ENCODE measurements at regions not wholly inside any gene's neighbourhood (a gene's known extent, or its start where the extent isn't known, plus 50 kb on each side); places are given as distances from the start of the nearest gene placed in this dataset.

- TF ChIP-seq POLR2AphosphoS5 (IDR thresholded peaks at IDR 0.05; ENCODE audit: borderline replicate concordance, low read depth, low read length) (no peak), EZH2 (IDR thresholded peaks at IDR 0.05) (no peak)
Measured at GRCh38 chr12:67014642-67015041, 254.5 kb upstream of the CAND1 start.

Measured in SK-N-MC (cell line).